ENCODE measurements at regions not wholly inside any gene's neighbourhood (a gene's known extent, or its start where the extent isn't known, plus 50 kb on each side); places are given as distances from the start of the nearest gene placed in this dataset.

- ATAC-seq = no peak
- TF ChIP-seq POU6F1 (CRISPR knock-in tag; IDR thresholded peaks at IDR 0.05; ENCODE audit: borderline replicate concordance, low read depth) = no peak
- TF ChIP-seq OSR1 (CRISPR knock-in tag; IDR thresholded peaks at IDR 0.05) = no peak
- TF ChIP-seq ZNF70 (CRISPR knock-in tag; IDR thresholded peaks at IDR 0.05) = no peak
These were observed 351.1 kb downstream of the BUD13 start for GRCh38 chr11:116421529-116422185.

GRCh38 chr11:116420770-116421528 lies 351.8 kb downstream of the BUD13 start:
- TF ChIP-seq PATZ1 (CRISPR knock-in tag; IDR thresholded peaks at IDR 0.05; ENCODE audit: borderline replicate concordance) = no peak
- TF ChIP-seq TSHZ2 (CRISPR knock-in tag; IDR thresholded peaks at IDR 0.05) = no peak
- TF ChIP-seq TOX (CRISPR knock-in tag; IDR thresholded peaks at IDR 0.05; ENCODE audit: borderline replicate concordance) = no peak
- TF ChIP-seq ZFP3 (CRISPR knock-in tag; IDR thresholded peaks at IDR 0.05) = no peak
- no peak for TF ChIP-seq RARB (CRISPR knock-in tag; IDR thresholded peaks at IDR 0.05)
- no peak for TF ChIP-seq TCF4 (CRISPR knock-in tag; IDR thresholded peaks at IDR 0.05; ENCODE audit: borderline replicate concordance)
- no peak for TF ChIP-seq POU6F1 (CRISPR knock-in tag; IDR thresholded peaks at IDR 0.05; ENCODE audit: borderline replicate concordance, low read depth)
- TF ChIP-seq ZNF8 (CRISPR knock-in tag; IDR thresholded peaks at IDR 0.05) = no peak
- TF ChIP-seq CREB5 (CRISPR knock-in tag; IDR thresholded peaks at IDR 0.05; ENCODE audit: low read depth) = no peak
- no peak for TF ChIP-seq ZNF565 (CRISPR knock-in tag; conservative IDR thresholded peaks at IDR 0.05; ENCODE audit: low read depth)
- TF ChIP-seq ZC3H10 (CRISPR knock-in tag; IDR thresholded peaks at IDR 0.05) = no peak
- no peak for ATAC-seq

GRCh38 chr11:116420030-116420429 lies 352.8 kb downstream of the BUD13 start:
- no peak for TF ChIP-seq CSDC2 (CRISPR knock-in tag; IDR thresholded peaks at IDR 0.05)
- no peak for TF ChIP-seq RARB (CRISPR knock-in tag; IDR thresholded peaks at IDR 0.05)
- no peak for TF ChIP-seq BACH2 (CRISPR knock-in tag; IDR thresholded peaks at IDR 0.05; ENCODE audit: borderline replicate concordance)
- no peak for TF ChIP-seq ZFP30 (CRISPR knock-in tag; IDR thresholded peaks at IDR 0.05)
- no peak for TF ChIP-seq CSRNP3 (CRISPR knock-in tag; IDR thresholded peaks at IDR 0.05)
- no peak for TF ChIP-seq OSR1 (CRISPR knock-in tag; IDR thresholded peaks at IDR 0.05)
- TF ChIP-seq ISL1 (CRISPR knock-in tag; IDR thresholded peaks at IDR 0.05) = no peak; the same call in 1 of the 2 replicates
- no peak for TF ChIP-seq SNAI2 (CRISPR knock-in tag; IDR thresholded peaks at IDR 0.05)
- no peak for TF ChIP-seq POU6F1 (CRISPR knock-in tag; IDR thresholded peaks at IDR 0.05; ENCODE audit: borderline replicate concordance, low read depth)
- TF ChIP-seq ARNTL (CRISPR knock-in tag; IDR thresholded peaks at IDR 0.05; ENCODE audit: borderline replicate concordance, low read depth) = no peak
- no peak for ATAC-seq
